ENCODE measurements at regions not wholly inside any gene's neighbourhood (a gene's known extent, or its start where the extent isn't known, plus 50 kb on each side); places are given as distances from the start of the nearest gene placed in this dataset.
"Not testable (repeated sequence)": the region's sequence is repeated elsewhere in the genome, so short reads cannot be mapped to it uniquely, and the experiment has no call there.

- DNase-seq = no peak
Measured at GRCh38 chr1:168826269-168826668, 97.3 kb upstream of the DPT start.

- DNase-seq = no peak
Measured at GRCh38 chr1:168827557-168827956, 98.6 kb upstream of the DPT start.

GRCh38 chr1:168829876-168830275 lies 100.9 kb upstream of the DPT start:
- no peak for DNase-seq

GRCh38 chr1:168830562-168830961 lies 101.6 kb upstream of the DPT start:
- DNase-seq = no peak

GRCh38 chr1:168832661-168833060 lies 103.7 kb upstream of the DPT start:
- no peak for DNase-seq

GRCh38 chr1:168833362-168833761 lies 104.4 kb upstream of the DPT start:
- DNase-seq = no peak

- DNase-seq = peak; percentile 24
Measured at GRCh38 chr1:168833801-168834224, 104.8 kb upstream of the DPT start.

GRCh38 chr1:168834225-168834872 lies 105.3 kb upstream of the DPT start:
- no peak for DNase-seq

GRCh38 chr1:168835176-168835575 lies 106.2 kb upstream of the DPT start:
- no peak for DNase-seq

GRCh38 chr1:168835791-168836190 lies 106.8 kb upstream of the DPT start:
- DNase-seq = no peak

- no peak for DNase-seq
Measured at GRCh38 chr1:168836469-168836868, 107.5 kb upstream of the DPT start.

- not testable (repeated sequence) for DNase-seq
Measured at GRCh38 chr1:168837230-168837629, 108.2 kb upstream of the DPT start.

GRCh38 chr1:168842306-168842705 lies 113.3 kb upstream of the DPT start:
- no peak for DNase-seq

- no peak for DNase-seq
Measured at GRCh38 chr1:168842916-168843315, 113.9 kb upstream of the DPT start.

- DNase-seq = no peak
Measured at GRCh38 chr1:168843401-168843800, 114.4 kb upstream of the DPT start.

- DNase-seq = no peak
Measured at GRCh38 chr1:168843950-168844349, 114.9 kb upstream of the DPT start.

- no peak for DNase-seq
Measured at GRCh38 chr1:168845140-168845539, 116.1 kb upstream of the DPT start.

GRCh38 chr1:168848051-168848450 lies 119.0 kb upstream of the DPT start:
- no peak for DNase-seq

GRCh38 chr1:168861421-168862004 lies 132.5 kb upstream of the DPT start:
- no peak for DNase-seq

GRCh38 chr1:168863772-168864171 lies 134.8 kb upstream of the DPT start:
- no peak for DNase-seq

- no peak for DNase-seq
Measured at GRCh38 chr1:168864266-168864665, 135.3 kb upstream of the DPT start.

- DNase-seq = no peak
Measured at GRCh38 chr1:168865850-168866620, 137.0 kb upstream of the DPT start.

GRCh38 chr1:168867941-168868634 lies 139.1 kb upstream of the DPT start:
- no peak for DNase-seq

- no peak for DNase-seq
Measured at GRCh38 chr1:168871531-168871930, 142.5 kb upstream of the DPT start.
